ELF-1 (cell line): ENCODE measurements at regions not wholly inside any gene's neighbourhood (a gene's known extent, or its start where the extent isn't known, plus 50 kb on each side); places are given as distances from the start of the nearest gene placed in this dataset.
"Not testable (repeated sequence)": the region's sequence is repeated elsewhere in the genome, so short reads cannot be mapped to it uniquely, and the experiment has no call there.

Experiments used
- DNase-seq: peaks from one replicate; pipeline ENCODE4 v3.0.0-alpha.2; 2016; ENCODE audit warnings: low read depth, low spot score

- DNase-seq = no peak
These were observed 313.4 kb upstream of the SEMA3C start for GRCh38 chr7:81232084-81232799.

- no peak for DNase-seq
These were observed 312.5 kb upstream of the SEMA3C start for GRCh38 chr7:81231301-81231838.

GRCh38 chr7:81226234-81226633, 307.4 kb upstream of the SEMA3C start:
- no peak for DNase-seq

- DNase-seq = not testable (repeated sequence)
These were observed 303.8 kb upstream of the SEMA3C start for GRCh38 chr7:81222692-81223091.

GRCh38 chr7:81221527-81222217, 302.8 kb upstream of the SEMA3C start:
- DNase-seq = no peak

- DNase-seq = no peak
These were observed 299.7 kb upstream of the SEMA3C start for GRCh38 chr7:81218480-81219106.

GRCh38 chr7:81213394-81213793, 294.5 kb upstream of the SEMA3C start:
- DNase-seq = no peak

- no peak for DNase-seq
These were observed 293.1 kb upstream of the SEMA3C start for GRCh38 chr7:81211934-81212320.

- no peak for DNase-seq
These were observed 292.5 kb upstream of the SEMA3C start for GRCh38 chr7:81211204-81211933.

- no peak for DNase-seq
These were observed 291.6 kb upstream of the SEMA3C start for GRCh38 chr7:81210137-81211064.

- DNase-seq = no peak
These were observed 290.2 kb upstream of the SEMA3C start for GRCh38 chr7:81209059-81209458.

- no peak for DNase-seq
These were observed 288.9 kb upstream of the SEMA3C start for GRCh38 chr7:81207801-81208200.

GRCh38 chr7:81206667-81207360, 288.0 kb upstream of the SEMA3C start:
- DNase-seq = no peak

- no peak for DNase-seq
These were observed 287.4 kb upstream of the SEMA3C start for GRCh38 chr7:81206217-81206616.

- DNase-seq = no peak
These were observed 282.3 kb upstream of the SEMA3C start for GRCh38 chr7:81201188-81201587.

GRCh38 chr7:81198766-81199165, 279.9 kb upstream of the SEMA3C start:
- DNase-seq = no peak

- DNase-seq = no peak
These were observed 278.4 kb upstream of the SEMA3C start for GRCh38 chr7:81197266-81197665.

GRCh38 chr7:81195033-81195432, 276.2 kb upstream of the SEMA3C start:
- DNase-seq = no peak

GRCh38 chr7:81190997-81191768, 272.3 kb upstream of the SEMA3C start:
- DNase-seq = no peak
